Erythroblast (primary cell): ENCODE measurements at regions not wholly inside any gene's neighbourhood (a gene's known extent, or its start where the extent isn't known, plus 50 kb on each side); places are given as distances from the start of the nearest gene placed in this dataset.

ENCODE experiments used
- DNase-seq, 2 experiments: peaks; one replicate each; lab custom pipeline; 2025; lab: John Stamatoyannopoulos, UW
- GATA1 ChIP-seq: IDR thresholded peaks from 2 replicates; pipeline ENCODE4 v1.6.1; 2011; ENCODE audit warnings: low read depth, mild to moderate bottlenecking, control low read depth, low read length, moderate library complexity
- POLR2A ChIP-seq: IDR thresholded peaks from 2 replicates; pipeline ENCODE4 v1.6.1; 2011; ENCODE audit warnings: mild to moderate bottlenecking, low read length

DNA sequence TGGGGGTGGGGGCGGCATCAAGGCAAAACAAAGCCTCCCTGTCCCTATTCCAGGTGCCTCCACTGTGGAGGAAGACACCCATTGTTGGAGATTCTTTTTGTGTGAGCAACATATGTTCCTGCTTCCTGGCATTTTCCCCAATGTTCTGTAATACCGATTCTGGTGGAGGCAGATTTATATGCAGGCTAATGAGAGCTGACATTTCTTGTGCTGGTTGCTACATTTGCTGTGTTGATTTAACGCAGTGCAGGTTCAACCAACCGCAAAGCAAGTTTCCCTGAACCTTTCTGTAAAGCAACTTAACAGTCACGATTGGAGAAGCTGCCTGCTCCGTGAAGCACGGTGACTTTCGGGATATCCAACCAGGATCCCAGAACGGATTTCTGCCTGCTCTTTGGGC lies 260.5 kb downstream of the CBLN1 start:
- TF ChIP-seq GATA1 (no peak), POLR2A (no peak)
- no peak for DNase-seq

DNA sequence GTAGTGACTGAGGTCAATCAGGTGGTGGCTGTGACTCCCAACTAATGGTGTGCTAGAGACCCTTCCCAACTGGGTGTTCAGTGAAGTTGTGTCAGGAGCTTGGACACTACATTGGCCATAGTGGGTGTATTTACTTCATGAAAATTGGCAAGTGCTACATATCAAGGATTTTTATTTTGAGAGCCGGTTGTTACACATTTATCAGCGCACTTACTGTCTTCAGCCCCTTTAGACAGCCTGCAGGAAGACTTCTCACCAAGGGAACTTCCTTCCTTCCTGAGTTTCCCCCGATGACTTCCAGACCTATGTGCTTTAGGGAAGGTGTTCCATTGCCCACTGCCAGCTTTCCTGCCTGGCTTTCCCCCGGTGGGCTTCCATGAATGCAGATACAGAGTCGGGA lies 261.2 kb downstream of the CBLN1 start:
- no peak for TF ChIP-seq GATA1
- DNase-seq: no peak

DNA sequence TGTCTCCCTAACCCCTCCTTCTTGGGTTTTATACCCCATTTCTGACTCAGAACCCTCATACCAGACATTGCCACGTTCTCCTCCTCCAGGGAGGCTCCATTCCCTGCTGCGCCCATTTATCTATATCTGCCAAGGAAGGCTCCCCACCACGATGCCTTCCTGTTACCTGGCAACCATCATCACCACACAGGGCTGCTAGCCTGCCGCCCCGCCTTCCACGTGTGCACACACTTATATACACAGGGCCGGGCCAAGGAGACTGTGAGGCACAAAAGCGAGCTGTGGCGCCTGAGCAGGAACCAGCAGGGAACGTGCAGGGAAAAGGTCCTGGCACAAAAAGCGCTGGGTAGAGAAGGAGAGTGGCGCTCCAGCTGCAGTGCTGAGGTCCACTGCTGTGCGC lies 261.8 kb downstream of the CBLN1 start:
- TF ChIP-seq POLR2A: no peak
- TF ChIP-seq GATA1: no peak

DNA sequence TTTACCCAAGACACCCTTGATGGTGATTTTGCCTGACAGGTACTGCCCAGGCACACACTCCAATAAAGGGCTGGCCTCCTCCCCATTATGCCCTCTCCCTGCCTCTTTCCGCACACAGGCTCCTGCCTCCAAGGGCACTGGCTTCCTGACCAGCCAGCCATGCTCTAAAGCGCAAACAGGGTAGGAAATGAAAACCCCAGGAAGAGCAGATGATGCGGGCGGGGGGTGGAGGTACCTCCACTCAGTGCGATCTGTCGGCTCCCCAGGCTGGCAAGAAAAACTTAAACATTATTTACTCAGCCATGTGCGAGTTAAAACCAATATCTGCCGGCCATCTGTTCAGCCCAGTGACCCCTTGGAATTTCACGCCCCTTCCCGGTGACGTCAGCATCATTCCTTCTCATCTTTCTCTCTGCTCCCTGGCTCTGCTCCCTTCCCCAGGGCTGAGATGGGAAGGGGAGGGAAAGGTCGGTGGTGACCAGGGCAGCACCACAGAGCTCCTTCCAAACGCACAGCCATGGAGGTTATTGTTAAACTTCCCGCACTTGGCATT lies 262.5 kb downstream of the CBLN1 start:
- TF ChIP-seq POLR2A: no peak
- no peak for TF ChIP-seq GATA1
- DNase-seq: no peak

More for the DNA sequence above, 261.8 kb downstream of the CBLN1 start:
- no peak for DNase-seq

DNA sequence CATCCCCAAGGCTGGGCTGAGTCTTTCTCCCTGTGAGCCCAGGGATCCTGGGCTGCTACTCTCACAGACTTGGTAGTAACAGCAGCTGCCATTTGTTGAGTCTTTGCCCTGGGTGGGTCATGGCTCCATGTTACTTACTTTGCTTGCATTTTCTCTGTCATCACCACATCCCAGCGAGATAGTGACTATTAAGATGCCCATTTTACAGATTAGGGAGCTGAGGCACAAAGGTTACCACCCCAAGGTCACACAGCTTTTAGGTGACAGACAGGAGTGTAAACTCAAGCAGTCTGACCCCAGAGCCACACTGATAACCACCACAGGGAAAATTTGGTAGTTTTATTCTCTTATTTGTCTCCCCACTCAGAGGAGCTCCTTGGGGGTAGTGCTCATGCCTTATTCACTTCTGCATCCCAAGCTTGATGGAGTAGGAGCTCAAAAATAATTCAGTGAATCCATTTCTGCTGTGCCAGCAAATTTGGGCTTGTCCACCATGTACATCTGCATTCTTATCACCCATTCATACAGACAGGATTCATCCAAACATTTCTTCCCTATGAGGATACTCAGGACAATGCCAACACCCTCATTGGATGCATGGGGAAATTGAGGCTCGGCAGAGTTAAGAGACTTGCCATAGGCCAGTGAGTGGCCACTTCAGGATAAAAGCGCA lies 263.2 kb downstream of the CBLN1 start:
- no peak for DNase-seq
- TF ChIP-seq GATA1 (no peak), POLR2A (no peak)

DNA sequence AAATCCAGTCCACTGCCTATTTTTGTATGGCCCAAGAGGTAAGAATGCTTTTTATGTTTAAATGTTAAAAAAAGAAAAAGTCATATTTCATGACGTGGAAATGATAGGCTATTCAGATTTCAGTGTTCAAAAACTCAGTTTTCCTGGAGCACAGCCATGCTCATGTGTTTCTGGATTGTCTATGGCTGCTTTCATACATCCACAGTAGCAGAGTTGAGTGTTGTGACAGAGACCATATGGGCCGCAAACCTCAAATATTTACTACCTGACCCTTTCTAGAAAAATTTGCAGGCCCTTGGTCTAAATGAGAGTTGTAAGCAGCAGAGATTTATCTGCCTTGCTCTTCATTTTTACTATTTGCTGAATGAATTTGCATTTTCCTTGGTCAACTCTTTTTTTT lies 264.1 kb downstream of the CBLN1 start:
- no peak for DNase-seq
- TF ChIP-seq GATA1 (no peak), POLR2A (no peak)

DNA sequence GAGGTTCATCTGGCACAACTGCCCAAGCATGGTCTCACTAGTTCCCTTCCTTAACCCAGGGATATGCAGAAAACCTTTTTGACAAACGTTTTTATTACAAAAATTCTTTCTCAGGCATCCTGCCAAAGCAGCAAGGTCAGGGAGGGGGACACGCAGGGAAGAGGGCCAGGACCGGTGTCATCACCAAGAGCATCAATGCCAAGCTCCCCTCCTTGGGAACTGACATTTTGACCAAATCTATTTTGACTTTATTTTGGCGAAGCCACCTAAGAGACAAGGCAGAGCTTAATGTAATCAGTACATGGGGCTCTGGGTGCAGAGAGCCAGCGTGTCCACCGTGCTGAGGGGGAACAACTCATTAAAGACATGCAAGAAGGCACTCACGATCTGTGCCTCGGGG lies 265.2 kb downstream of the CBLN1 start:
- no peak for DNase-seq
- no peak for TF ChIP-seq POLR2A
- TF ChIP-seq GATA1: no peak

DNA sequence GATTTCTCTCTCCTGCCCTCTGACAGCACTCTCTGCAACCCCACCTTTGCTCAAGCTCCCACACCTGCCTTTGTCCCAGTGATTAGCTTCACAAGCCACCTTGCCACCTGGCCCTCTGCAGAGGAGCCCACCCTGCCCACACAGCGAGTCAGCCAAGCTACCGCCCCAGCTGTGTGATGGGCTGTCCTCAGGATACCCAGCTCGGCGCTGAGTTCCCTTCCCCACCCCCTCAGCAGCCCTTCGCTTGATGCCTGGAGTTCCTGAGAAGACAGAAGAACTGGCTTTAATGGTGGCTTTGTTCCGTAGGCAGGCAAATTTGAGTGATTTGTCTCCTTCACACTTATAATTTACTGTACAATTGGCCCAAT lies 266.4 kb downstream of the CBLN1 start:
- TF ChIP-seq GATA1: no peak
- no peak for TF ChIP-seq POLR2A
- no peak for DNase-seq

DNA sequence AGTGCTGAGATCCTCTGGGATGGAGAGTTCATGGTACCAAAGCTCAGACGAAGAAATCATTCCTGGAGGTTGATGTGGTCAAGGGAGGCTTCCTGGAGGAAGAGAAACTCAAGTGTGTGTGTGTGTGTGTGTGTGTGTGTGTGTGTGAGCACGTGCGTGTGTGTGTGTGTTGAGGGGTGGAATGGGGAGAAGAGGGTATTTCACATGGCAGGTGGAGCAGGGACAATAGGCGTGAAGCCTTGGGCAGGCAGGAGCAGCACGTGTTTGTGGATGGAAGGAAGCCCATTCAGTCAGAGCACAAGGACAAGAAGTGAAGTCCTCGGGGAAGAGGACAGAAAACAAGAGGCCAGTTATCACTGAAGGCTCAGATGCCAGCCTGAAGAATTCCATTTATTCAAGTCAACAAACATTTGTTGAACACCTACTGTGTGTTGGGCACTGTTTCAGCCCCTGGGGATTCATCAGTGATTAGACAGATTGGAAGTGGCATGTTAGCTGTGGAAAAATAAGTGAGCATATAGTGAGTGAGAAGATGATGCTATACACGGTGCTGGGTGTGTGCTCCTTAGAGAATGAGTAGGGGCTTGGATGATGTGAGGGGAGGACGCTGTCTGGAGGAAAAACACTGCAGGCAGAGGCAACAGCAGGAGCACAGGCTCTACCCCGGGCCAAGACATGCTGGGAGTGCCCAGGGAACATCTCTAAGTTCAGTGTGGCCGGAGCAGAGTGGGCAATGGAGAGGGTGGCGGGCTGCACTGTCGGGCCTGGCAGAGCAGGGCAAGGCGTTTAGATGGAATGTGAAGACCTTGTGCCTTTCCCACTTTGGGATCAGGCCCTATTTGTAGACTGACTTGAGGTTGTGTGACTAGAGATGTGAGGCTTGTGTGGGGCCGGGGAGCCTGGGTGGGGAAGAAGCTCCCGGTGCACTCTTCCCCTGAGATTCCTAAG lies 267.1 kb downstream of the CBLN1 start:
- no peak for DNase-seq
- TF ChIP-seq POLR2A (no peak), GATA1 (no peak)

DNA sequence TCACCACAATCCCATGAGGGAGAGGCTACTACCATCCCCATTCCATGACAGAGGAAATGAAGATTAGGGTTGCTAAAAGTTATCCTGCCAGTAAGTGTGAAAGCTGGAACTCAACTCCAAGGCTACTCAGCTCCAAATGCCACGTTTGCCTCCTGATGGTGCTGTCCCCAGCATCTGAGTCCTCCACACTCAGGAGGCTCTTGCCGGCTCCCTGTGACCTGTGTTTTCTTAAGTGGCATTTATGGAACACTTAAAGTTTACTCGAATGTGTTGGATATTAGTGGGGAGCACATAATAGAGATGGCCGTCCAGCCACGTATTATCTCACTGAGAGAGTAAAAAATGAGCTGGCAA lies 267.9 kb downstream of the CBLN1 start:
- no peak for DNase-seq
- TF ChIP-seq GATA1: no peak
- no peak for TF ChIP-seq POLR2A

DNA sequence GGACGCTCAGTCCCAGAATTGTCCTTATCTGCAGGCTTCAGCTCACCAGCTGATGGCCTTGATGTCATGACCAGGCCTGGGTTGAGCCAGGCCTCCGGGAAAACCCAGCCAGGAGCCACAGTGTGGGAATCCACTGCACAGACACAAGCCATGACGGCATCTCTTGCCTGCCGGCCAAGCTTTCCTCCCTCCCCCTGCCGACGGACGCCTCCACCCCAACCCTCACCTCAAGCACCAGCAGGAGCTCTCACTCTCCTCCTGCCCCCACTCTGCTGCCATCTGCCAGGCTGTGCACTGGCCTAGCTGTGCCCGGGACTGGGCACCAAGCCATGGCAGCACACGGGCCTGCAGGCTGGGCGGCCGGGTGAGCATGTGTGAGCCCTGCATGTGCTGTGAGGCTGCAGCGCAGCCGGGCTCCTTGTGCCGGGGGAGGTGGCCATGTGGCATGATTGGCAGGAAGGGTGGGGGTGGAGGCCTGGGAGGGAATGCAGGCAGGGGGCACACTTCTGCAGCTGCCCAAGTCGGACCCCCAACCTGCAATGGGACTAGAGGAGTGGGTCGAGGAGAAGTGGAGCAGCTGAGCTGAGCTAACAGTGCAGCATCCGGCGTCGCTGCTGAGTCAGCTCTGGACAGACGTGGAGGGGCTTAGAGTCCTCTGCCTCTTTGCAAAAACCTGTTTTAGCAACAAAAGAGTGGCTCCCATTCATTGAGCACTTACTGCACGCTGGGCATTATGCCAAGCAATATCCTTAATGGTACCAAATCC lies 268.5 kb downstream of the CBLN1 start:
- TF ChIP-seq GATA1 (no peak), POLR2A (no peak)
- no peak for DNase-seq

DNA sequence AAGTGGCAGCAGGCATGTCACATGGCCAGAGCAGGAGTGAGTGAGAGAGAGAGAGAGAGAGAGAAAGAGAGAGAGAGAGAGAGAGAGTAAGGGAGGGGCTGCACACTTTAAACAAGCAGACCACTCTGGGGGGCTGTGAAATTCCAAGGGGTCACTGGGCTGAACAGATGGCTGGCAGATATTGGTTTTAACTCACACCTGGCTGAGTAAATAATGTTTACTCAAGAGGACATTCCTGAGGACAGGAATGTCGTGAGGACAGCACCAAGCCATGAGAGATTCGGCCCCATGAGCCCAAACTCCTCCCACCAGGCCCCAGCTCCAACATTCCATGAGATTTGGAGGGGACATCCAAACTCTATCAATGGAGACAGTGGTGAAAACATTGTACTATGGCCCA lies 269.7 kb downstream of the CBLN1 start:
- no peak for DNase-seq
- no peak for TF ChIP-seq POLR2A
- TF ChIP-seq GATA1: no peak

DNA sequence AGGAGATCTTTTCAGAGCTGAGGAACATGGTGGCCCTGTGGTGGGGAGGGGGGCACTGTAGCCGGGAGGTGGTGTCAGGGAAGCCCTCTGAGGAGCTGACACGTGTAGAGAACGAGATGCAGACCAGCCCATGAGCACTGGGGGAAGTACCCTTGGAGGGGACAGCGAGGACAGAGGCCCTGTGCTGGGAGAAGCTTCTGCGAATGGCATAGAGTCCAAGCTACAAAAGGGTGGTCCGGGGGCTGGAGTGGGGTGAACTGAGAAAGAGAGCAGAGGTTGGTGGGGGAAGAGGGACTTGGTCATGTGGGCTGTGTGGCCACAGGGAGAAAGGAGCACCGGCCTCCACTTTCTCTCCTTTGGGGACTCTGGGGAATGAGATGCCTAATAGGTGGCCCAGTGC lies 270.8 kb downstream of the CBLN1 start:
- TF ChIP-seq GATA1 (no peak), POLR2A (no peak)
- no peak for DNase-seq
